ENCODE measurements at regions not wholly inside any gene's neighbourhood (a gene's known extent, or its start where the extent isn't known, plus 50 kb on each side); places are given as distances from the start of the nearest gene placed in this dataset.

- H3K27ac ChIP-seq (replicated peaks), result no peak overlapping the region
These were observed 170.9 kb upstream of the SIX2 start for GRCh38 chr2:45180033-45180746.

GRCh38 chr2:45178854-45179253, 169.6 kb upstream of the SIX2 start:
- peaks cover 6% of the 10 kb centered on the region for H3K9me3 ChIP-seq (replicated peaks)
- no peak for DNase-seq
- no peak overlapping the region for H3K27ac ChIP-seq (replicated peaks)
- intact Hi-C loops (cut with micrococcal nuclease), result no loop called here
- no peak overlapping the region for H3K4me3 ChIP-seq
- no peaks in the 10 kb centered on the region for H3K4me1 ChIP-seq
- H3K36me3 ChIP-seq, result no peaks in the 10 kb centered on the region
- TF ChIP-seq CTCF (IDR thresholded peaks at IDR 0.05; ENCODE audit: borderline replicate concordance), result no peak
- H3K27me3 ChIP-seq (ENCODE audit: low read depth), result peaks cover 69% of the 10 kb centered on the region

More at GRCh38 chr2:45180033-45180746, 170.9 kb upstream of the SIX2 start:
- Histone ChIP-seq H3K36me3 (no peaks in the 10 kb centered on the region), H3K4me3 (no peak overlapping the region), H3K9me3 (replicated peaks) (peaks cover 6% of the 10 kb centered on the region), H3K4me1 (no peaks in the 10 kb centered on the region), H3K27me3 (ENCODE audit: low read depth) (peaks cover 69% of the 10 kb centered on the region)
- intact Hi-C loops (cut with micrococcal nuclease), result no loop called here
- TF ChIP-seq CTCF (IDR thresholded peaks at IDR 0.05; ENCODE audit: borderline replicate concordance), result no peak
- no peak for DNase-seq

GRCh38 chr2:45178359-45178758, 169.1 kb upstream of the SIX2 start:
- peaks cover 6% of the 10 kb centered on the region for H3K9me3 ChIP-seq (replicated peaks)

GRCh38 chr2:45177870-45178269, 168.6 kb upstream of the SIX2 start:
- TF ChIP-seq CTCF (IDR thresholded peaks at IDR 0.05; ENCODE audit: borderline replicate concordance), result no peak
- Histone ChIP-seq H3K27me3 (ENCODE audit: low read depth) (peaks cover 73% of the 10 kb centered on the region), H3K36me3 (no peaks in the 10 kb centered on the region), H3K27ac (replicated peaks) (no peak overlapping the region), H3K4me1 (no peaks in the 10 kb centered on the region), H3K9me3 (replicated peaks) (peaks cover 6% of the 10 kb centered on the region), H3K4me3 (no peak overlapping the region)
- intact Hi-C loops (cut with micrococcal nuclease), result no loop called here
- DNase-seq, result no peak

More at GRCh38 chr2:45178359-45178758, 169.1 kb upstream of the SIX2 start:
- Histone ChIP-seq H3K4me1 (no peaks in the 10 kb centered on the region), H3K36me3 (no peaks in the 10 kb centered on the region), H3K4me3 (no peak overlapping the region), H3K27me3 (ENCODE audit: low read depth) (peaks cover 69% of the 10 kb centered on the region), H3K27ac (replicated peaks) (no peak overlapping the region)
- intact Hi-C loops (cut with micrococcal nuclease), result no loop called here
- no peak for TF ChIP-seq CTCF (IDR thresholded peaks at IDR 0.05; ENCODE audit: borderline replicate concordance)
- DNase-seq, result no peak

- no peak for DNase-seq
- H3K27me3 ChIP-seq (ENCODE audit: low read depth), result peaks cover 76% of the 10 kb centered on the region
- no peak overlapping the region for H3K4me3 ChIP-seq
- H3K36me3 ChIP-seq, result no peaks in the 10 kb centered on the region
- intact Hi-C loops (cut with micrococcal nuclease), result no loop called here
- no peaks in the 10 kb centered on the region for H3K4me1 ChIP-seq
- peaks cover 6% of the 10 kb centered on the region for H3K9me3 ChIP-seq (replicated peaks)
- no peak overlapping the region for H3K27ac ChIP-seq (replicated peaks)
- TF ChIP-seq CTCF (IDR thresholded peaks at IDR 0.05; ENCODE audit: borderline replicate concordance), result no peak
These were observed 167.1 kb upstream of the SIX2 start for GRCh38 chr2:45176390-45176789.
